SK-N-SH (cell line): ENCODE measurements at regions not wholly inside any gene's neighbourhood (a gene's known extent, or its start where the extent isn't known, plus 50 kb on each side); places are given as distances from the start of the nearest gene placed in this dataset.
"Not testable (repeated sequence)": the region's sequence is repeated elsewhere in the genome, so short reads cannot be mapped to it uniquely, and the experiment has no call there.

Experiments
- CTCF ChIA-PET: fragments of 300-600, 350-600 bp; formaldehyde crosslinking; extraction: SDS; loops from one replicate; lab custom pipeline; 2021; lab: Yijun Ruan, JAX
- POLR2A ChIA-PET: fragments of 350-600 bp; sonication (Branson Sonifier 250); formaldehyde crosslinking; extraction: SDS; loops from one replicate; lab custom pipeline; 2020; ENCODE audit warnings: antibody characterized with exemption, inconsistent platforms; lab: Yijun Ruan, JAX
- DNase-seq: peaks from one replicate; pipeline ENCODE4 v3.0.0; 2012
- H2AFZ ChIP-seq: fragments of 200-600 bp; sonication (generic); 2 replicates; pipeline ENCODE4 v1.8.1; 2016; ENCODE audit warnings: antibody characterized with exemption, mild to moderate bottlenecking, low read depth
- H3F3A ChIP-seq: fragments of 200-600 bp; sonication (generic); replicated peaks from 2 replicates; pipeline ENCODE3; 2016; ENCODE audit warnings: antibody characterized with exemption, mild to moderate bottlenecking; ENCODE audit not compliant: insufficient read depth
- H3K27ac ChIP-seq, 2 experiments: fragments of 200-500 bp in 1 of 2; fragments of 200-600 bp in 1 of 2; sonication (Bioruptor generic) in 1 of 2; sonication (generic), shearing (Covaris generic) in 1 of 2; 2 replicates each; pipeline versions ENCODE4 v1.5.1 to v1.6.1; 2014 to 2016; ENCODE audit warnings: low read depth in 2 of 2, inconsistent platforms in 1 of 2, low read length in 1 of 2, mild to moderate bottlenecking in 1 of 2, mixed read lengths in 1 of 2
- H3K27me3 ChIP-seq: fragments of 200-600 bp; sonication (generic), shearing (Covaris generic); 2 replicates; pipeline ENCODE4 v1.6.1; 2016; ENCODE audit warnings: mixed run types; ENCODE audit not compliant: insufficient read depth
- H3K36me3 ChIP-seq, 2 experiments: fragments of 200-500 bp in 1 of 2; fragments of 200-600 bp in 1 of 2; sonication (Bioruptor generic) in 1 of 2; sonication (generic) in 1 of 2; replicated peaks in 1 of 2; 2 replicates each; pipeline versions ENCODE3 to v1.5.1; 2014 to 2016; ENCODE audit warnings: low read length in 1 of 2, mild to moderate bottlenecking in 1 of 2; ENCODE audit not compliant: insufficient read depth in 2 of 2, control insufficient read depth in 1 of 2
- H3K4me1 ChIP-seq, 2 experiments: fragments of 200-500 bp in 1 of 2; fragments of 200-600 bp in 1 of 2; sonication (Bioruptor generic) in 1 of 2; sonication (generic), shearing (Covaris generic) in 1 of 2; 2 replicates each; pipeline versions ENCODE4 v1.5.1 to v1.6.1; 2014 to 2016; ENCODE audit warnings: low read depth in 1 of 2, low read length in 1 of 2, mixed run types in 1 of 2; ENCODE audit not compliant: insufficient read depth in 2 of 2, control insufficient read depth in 1 of 2
- H3K4me2 ChIP-seq: fragments of 200-600 bp; sonication (generic), shearing (Covaris generic); 2 replicates; pipeline ENCODE4 v1.6.1; 2017; ENCODE audit warnings: mixed run types
- H3K4me3 ChIP-seq, 2 experiments: fragments of 200-500 bp in 1 of 2; fragments of 200-600 bp in 1 of 2; sonication (Bioruptor generic) in 1 of 2; sonication (generic), shearing (Covaris generic) in 1 of 2; 2 replicates each; pipeline versions ENCODE4 v1.5.1 to v1.8.1; 2014 to 2016; ENCODE audit warnings: low read depth in 2 of 2, inconsistent platforms in 1 of 2, low read length in 1 of 2, mild to moderate bottlenecking in 1 of 2, mixed read lengths in 1 of 2, moderate library complexity in 1 of 2
- H3K79me2 ChIP-seq: fragments of 200-600 bp; sonication (generic); 2 replicates; pipeline ENCODE4 v1.8.1; 2017; ENCODE audit warnings: mild to moderate bottlenecking; ENCODE audit not compliant: insufficient read depth
- H3K9ac ChIP-seq: fragments of 200-600 bp; sonication (generic); 2 replicates; pipeline ENCODE4 v1.6.1; 2017; ENCODE audit warnings: mixed run types
- H3K9me2 ChIP-seq: fragments of 200-600 bp; sonication (generic); 2 replicates; pipeline ENCODE4 v1.6.1; 2017; ENCODE audit warnings: mixed run types
- H3K9me3 ChIP-seq: fragments of 200-600 bp; sonication (generic); 2 replicates; pipeline ENCODE4 v1.6.1; 2017; ENCODE audit warnings: mixed run types, mild to moderate bottlenecking, moderate library complexity
- H4K20me1 ChIP-seq: fragments of 200-600 bp; sonication (generic); 2 replicates; pipeline ENCODE4 v1.6.1; 2017; ENCODE audit warnings: mild to moderate bottlenecking, mixed run types; ENCODE audit not compliant: insufficient read depth
- CHD2 ChIP-seq: fragments of 150-350 bp; IDR thresholded peaks from 2 replicates; pipeline ENCODE4 v1.6.1; 2018; ENCODE audit warnings: low read length; ENCODE audit not compliant: partially characterized antibody
- ELF1 ChIP-seq: IDR thresholded peaks from 2 replicates; pipeline ENCODE4 v1.4.0; 2012
- EZH2phosphoT487 ChIP-seq: fragments of 200-600 bp; sonication (generic); IDR thresholded peaks from 2 replicates; pipeline ENCODE4 v1.6.1; 2017; ENCODE audit warnings: low read depth, mixed run types, mild to moderate bottlenecking, antibody characterized with exemption, moderate library complexity, borderline replicate concordance
- FOSL2 ChIP-seq: IDR thresholded peaks from 2 replicates; pipeline ENCODE4 v1.4.0; 2012; ENCODE audit warnings: low read depth, mild to moderate bottlenecking, moderate library complexity, borderline replicate concordance
- GABPA ChIP-seq: IDR thresholded peaks from 2 replicates; pipeline ENCODE4 v1.4.0; 2012; ENCODE audit warnings: low read depth, mild to moderate bottlenecking
- MXI1 ChIP-seq: IDR thresholded peaks from 2 replicates; pipeline ENCODE4 v1.6.1; 2012; ENCODE audit warnings: mild to moderate bottlenecking, low read depth, low read length, improper control_type of control experiment
- NFIC ChIP-seq: IDR thresholded peaks from 2 replicates; pipeline ENCODE4 v1.4.0; 2012; ENCODE audit warnings: borderline replicate concordance
- NRF1 ChIP-seq: IDR thresholded peaks from 2 replicates; pipeline ENCODE4 v1.6.1; 2012; ENCODE audit warnings: low read depth, mild to moderate bottlenecking, low read length
- PBX3 ChIP-seq: IDR thresholded peaks from 2 replicates; pipeline ENCODE4; 2012
- REST ChIP-seq: IDR thresholded peaks from 2 replicates; pipeline ENCODE4 v1.6.1; 2012; ENCODE audit warnings: mild to moderate bottlenecking, low read depth, low read length, moderate library complexity
- SIN3A ChIP-seq: IDR thresholded peaks from 2 replicates; pipeline ENCODE4 v1.6.1; 2012; ENCODE audit warnings: low read depth, mild to moderate bottlenecking, low read length, moderate library complexity, borderline replicate concordance
- SMC3 ChIP-seq: IDR thresholded peaks from 2 replicates; pipeline ENCODE4 v1.6.1; 2012; ENCODE audit warnings: low read depth, low read length, improper control_type of control experiment
- TAF1 ChIP-seq: IDR thresholded peaks from 2 replicates; pipeline ENCODE4 v1.6.1; 2012; ENCODE audit warnings: low read depth, mild to moderate bottlenecking, low read length, moderate library complexity, borderline replicate concordance
- TCF12 ChIP-seq: IDR thresholded peaks from 2 replicates; pipeline ENCODE4 v1.4.0; 2012
- TEAD4 ChIP-seq: IDR thresholded peaks from 2 replicates; pipeline ENCODE4 v1.4.0; 2012; ENCODE audit warnings: mild to moderate bottlenecking, borderline replicate concordance; ENCODE audit not compliant: insufficient read depth
- ZBTB33 ChIP-seq: IDR thresholded peaks from 2 replicates; pipeline ENCODE4 v1.4.0; 2012; ENCODE audit warnings: low read depth, borderline replicate concordance
- WGBS: methylation state at CpG from one replicate; pipeline ENCODE4 v1.1.6; 2017; ENCODE audit warnings: low lambda C conversion rate; 5-methylcytosine and 5-hydroxymethylcytosine counted together
- TF ChIP-seq, protein P1 (sequence below): IDR thresholded peaks from 2 replicates; pipeline ENCODE4 v1.4.0; 2012; ENCODE audit warnings: low read depth

DNA sequence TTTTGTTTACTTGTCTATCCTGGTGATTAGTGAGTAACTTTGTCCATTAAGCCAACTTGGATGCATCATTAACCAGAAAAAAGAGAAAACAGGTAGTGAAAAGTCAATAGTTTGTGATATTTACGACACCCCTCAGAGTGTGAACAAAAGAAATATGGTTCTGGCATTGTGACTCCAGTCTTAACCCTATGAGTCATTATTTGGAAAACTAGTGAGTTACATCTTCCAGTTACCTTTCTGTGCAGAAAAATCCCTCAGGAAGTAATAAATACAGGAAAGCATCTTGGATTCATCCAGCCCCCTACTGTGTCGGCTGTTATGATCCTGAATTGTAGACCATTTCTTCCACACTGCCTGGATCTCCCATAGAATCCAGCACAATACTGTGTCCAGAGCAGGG is 379.1 kb downstream of the GALC start:
- Histone ChIP-seq H3F3A (no peaks in the 10 kb centered on the region), H3K4me3 (no peak overlapping the region), H3K27ac (no peak overlapping the region), H3K4me2 (no peak overlapping the region), H3K9me3 (no peaks in the 10 kb centered on the region), H4K20me1 (no peaks in the 10 kb centered on the region), H3K27me3 (no peaks in the 10 kb centered on the region), H3K9ac (no peak overlapping the region), H3K79me2 (no peaks in the 10 kb centered on the region), H3K36me3 (no peaks in the 10 kb centered on the region), H3K9me2 (no peaks in the 10 kb centered on the region), H3K4me1 (no peaks in the 10 kb centered on the region), H2AFZ (no peak overlapping the region)
- ChIA-PET POLR2A (no interaction called here), CTCF (no interaction called here)
- 0% methylated on average over 2 of the region's 2 CpGs for WGBS
- TF ChIP-seq NRF1 (no peak), CHD2 (no peak), TAF1 (no peak), NFIC (no peak), TCF12 (no peak), TEAD4 (no peak), ZBTB33 (no peak), EZH2phosphoT487 (no peak), GABPA (no peak)
- no peak for DNase-seq

DNA sequence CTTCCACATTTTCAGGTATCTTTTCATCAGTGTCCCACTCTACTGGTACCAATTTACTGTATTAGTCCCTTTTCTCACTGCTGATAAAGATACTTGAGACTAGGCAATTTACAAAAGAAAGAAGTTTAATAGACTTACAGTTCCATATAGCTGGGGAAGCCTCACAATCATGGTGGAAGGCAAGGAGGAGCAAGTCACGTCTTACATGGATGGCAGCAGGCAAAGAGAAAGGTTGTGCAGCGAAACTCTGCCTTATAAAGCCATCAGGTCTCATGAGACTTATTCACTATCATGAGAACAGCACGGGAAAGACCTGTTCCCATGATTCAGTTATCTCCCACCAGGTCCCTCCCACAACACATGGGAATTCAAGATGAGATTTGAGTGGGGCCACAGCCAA is 385.9 kb downstream of the GALC start:
- H3K4me3 ChIP-seq, H3K27ac ChIP-seq, H3K9ac ChIP-seq, H3K4me1 ChIP-seq, H3K9me2 ChIP-seq, H4K20me1 ChIP-seq, POLR2A ChIA-PET, H3K4me2 ChIP-seq, H3K79me2 ChIP-seq, CTCF ChIA-PET, DNase-seq, H3K27me3 ChIP-seq, H3K36me3 ChIP-seq, H3K9me3 ChIP-seq, H2AFZ ChIP-seq, H3F3A ChIP-seq: not testable (repeated sequence)
- 0% methylated on average over 3 of the region's 3 CpGs for WGBS

- no peaks in the 10 kb centered on the region for H3K9me3 ChIP-seq
- no peaks in the 10 kb centered on the region for H3K27me3 ChIP-seq
- ChIA-PET CTCF (interaction anchor here (1.5 kb wide), 1 partner anchor 16 kb away, joined by 7 read pairs; no protein-coding TSS in a partner anchor), POLR2A (no interaction called here)
- no peaks in the 10 kb centered on the region for H3F3A ChIP-seq
- no peak overlapping the region for H3K4me2 ChIP-seq
- H3K36me3 ChIP-seq, result no peaks in the 10 kb centered on the region
- H3K4me3 ChIP-seq, result no peak overlapping the region
- no peaks in the 10 kb centered on the region for H3K79me2 ChIP-seq
- no peak overlapping the region for H2AFZ ChIP-seq
- H3K9ac ChIP-seq, result no peak overlapping the region
- no peaks in the 10 kb centered on the region for H3K4me1 ChIP-seq
- H4K20me1 ChIP-seq, result no peaks in the 10 kb centered on the region
- no peak overlapping the region for H3K27ac ChIP-seq
- no peaks in the 10 kb centered on the region for H3K9me2 ChIP-seq
- no peak for DNase-seq
- TF ChIP-seq NFIC (no peak), ELF1 (no peak), CHD2 (no peak), NRF1 (no peak), SMC3 (no peak), SIN3A (no peak), FOSL2 (no peak), REST (no peak), TAF1 (no peak), TCF12 (no peak), PBX3 (no peak), MXI1 (no peak)
- TF ChIP-seq, protein P1, sequence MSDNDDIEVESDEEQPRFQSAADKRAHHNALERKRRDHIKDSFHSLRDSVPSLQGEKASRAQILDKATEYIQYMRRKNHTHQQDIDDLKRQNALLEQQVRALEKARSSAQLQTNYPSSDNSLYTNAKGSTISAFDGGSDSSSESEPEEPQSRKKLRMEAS, result no peak
Measured at GRCh38 chr14:87601036-87601435, 391.9 kb downstream of the GALC start.
